NT2/D1 (cell line): ENCODE measurements at regions not wholly inside any gene's neighbourhood (a gene's known extent, or its start where the extent isn't known, plus 50 kb on each side); places are given as distances from the start of the nearest gene placed in this dataset.
A peak's percentile ranks its signal among the peaks of the same experiment; 100 is the strongest.

Source experiments
- DNase-seq: peaks from one replicate; pipeline ENCODE4 v3.0.0-alpha.2; 2011; ENCODE audit warnings: low read depth, low spot score
- H3K27me3 ChIP-seq: 2 replicates; pipeline ENCODE4 v1.6.0; 2011; ENCODE audit warnings: mild to moderate bottlenecking; ENCODE audit not compliant: insufficient read length, insufficient read depth
- H3K36me3 ChIP-seq: 2 replicates; pipeline ENCODE4 v1.6.1; 2011; ENCODE audit warnings: mild to moderate bottlenecking, low read length, mixed read lengths; ENCODE audit not compliant: insufficient read depth, insufficient read length
- H3K4me1 ChIP-seq: 2 replicates; pipeline ENCODE4 v1.5.1; 2011; ENCODE audit not compliant: insufficient read depth, insufficient read length
- H3K4me3 ChIP-seq: 2 replicates; pipeline ENCODE4 v1.5.1; 2011; ENCODE audit warnings: low read depth; ENCODE audit not compliant: insufficient read length
- H3K9ac ChIP-seq: 2 replicates; pipeline ENCODE4 v1.6.0; 2011; ENCODE audit warnings: low read depth; ENCODE audit not compliant: insufficient read length
- H3K9me3 ChIP-seq: 2 replicates; pipeline ENCODE4 v1.5.1; 2011; ENCODE audit warnings: mild to moderate bottlenecking, low read length; ENCODE audit not compliant: insufficient read depth
- SUZ12 ChIP-seq: IDR thresholded peaks from 2 replicates; pipeline ENCODE4 v1.6.1; 2011; ENCODE audit not compliant: insufficient read length, insufficient read depth; ENCODE audit errors: extremely low read depth
- YY1 ChIP-seq: IDR thresholded peaks from 2 replicates; pipeline ENCODE4 v1.6.1; 2011; ENCODE audit not compliant: insufficient read length, insufficient read depth
- ZNF274 ChIP-seq: IDR thresholded peaks from 2 replicates; pipeline ENCODE4 v1.6.1; 2011; ENCODE audit warnings: mild to moderate bottlenecking, low read depth, low read length

DNA sequence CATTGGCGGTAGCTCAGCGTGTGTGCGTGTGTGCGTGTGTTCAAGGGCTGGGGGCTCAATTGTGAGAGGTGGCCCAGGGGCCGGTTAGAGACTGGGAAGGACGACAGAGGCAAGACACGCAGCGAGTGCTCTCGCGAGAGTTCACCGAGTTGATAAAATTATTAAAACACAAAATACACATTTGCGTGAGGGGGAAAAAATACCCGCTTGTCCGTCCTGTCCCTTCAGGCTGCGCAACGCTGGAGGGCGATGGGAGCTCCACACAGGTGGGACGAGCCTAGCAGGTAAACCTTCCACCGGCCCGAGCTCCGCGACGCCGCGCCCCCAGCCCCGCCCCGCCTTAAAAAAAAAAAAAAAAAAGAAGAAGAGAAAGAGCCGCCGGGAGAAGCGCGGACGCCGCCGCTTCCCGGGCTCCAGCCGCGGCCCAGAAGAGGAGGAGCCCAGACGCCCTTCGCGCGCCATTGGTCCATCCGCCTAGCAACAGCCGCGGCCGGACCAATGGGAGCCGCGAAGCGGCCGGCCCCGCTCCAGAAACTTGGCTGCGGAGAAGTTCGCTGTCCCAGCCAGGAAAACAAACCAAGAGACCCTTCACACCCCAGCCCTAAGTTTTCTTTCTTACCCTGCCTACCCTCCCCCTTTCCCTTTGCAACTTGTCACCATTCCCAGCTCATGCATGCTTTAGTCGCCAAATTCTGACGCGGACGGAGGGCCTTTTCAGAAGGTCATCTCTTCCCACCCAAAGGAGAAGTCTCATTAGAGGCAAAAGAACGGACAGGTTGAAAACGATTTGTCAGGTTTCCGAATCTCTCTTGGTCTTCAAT, 169.9 kb upstream of the MAF start:
- H3K4me1 ChIP-seq: peaks cover 5% of the 10 kb centered on the region
- peaks cover 9% of the 10 kb centered on the region for H3K27me3 ChIP-seq
- peak overlapping the region; percentile 86 for H3K9ac ChIP-seq
- peak overlapping the region; percentile 58 for H3K4me3 ChIP-seq
- TF ChIP-seq SUZ12 (no peak), ZNF274 (no peak), YY1 (no peak)
- no peaks in the 10 kb centered on the region for H3K9me3 ChIP-seq
- DNase-seq: peak; percentile 89
- no peaks in the 10 kb centered on the region for H3K36me3 ChIP-seq

DNA sequence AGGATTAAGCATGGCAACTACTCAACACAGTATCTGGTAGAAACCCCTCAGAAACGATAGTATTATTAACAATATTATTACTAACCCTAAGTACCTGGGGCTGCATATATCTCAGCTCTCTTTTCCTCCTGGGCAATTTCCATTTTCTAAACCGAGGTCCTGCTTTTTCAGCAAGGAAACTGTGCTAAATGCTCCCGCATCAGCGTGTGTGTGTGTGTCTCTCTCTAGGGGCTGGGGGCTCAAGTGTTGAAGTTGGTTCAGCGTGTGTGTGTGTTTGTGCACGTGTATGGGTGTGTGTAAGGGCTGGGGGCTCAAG, 169.3 kb upstream of the MAF start:
- H3K9me3 ChIP-seq: no peaks in the 10 kb centered on the region
- peak overlapping the region; percentile 58 for H3K4me3 ChIP-seq
- peaks cover 9% of the 10 kb centered on the region for H3K27me3 ChIP-seq
- peak overlapping the region; percentile 86 for H3K9ac ChIP-seq
- TF ChIP-seq SUZ12: no peak
- no peak for TF ChIP-seq ZNF274
- no peak for TF ChIP-seq YY1
- no peaks in the 10 kb centered on the region for H3K36me3 ChIP-seq
- H3K4me1 ChIP-seq: peaks cover 5% of the 10 kb centered on the region
- DNase-seq: no peak

DNA sequence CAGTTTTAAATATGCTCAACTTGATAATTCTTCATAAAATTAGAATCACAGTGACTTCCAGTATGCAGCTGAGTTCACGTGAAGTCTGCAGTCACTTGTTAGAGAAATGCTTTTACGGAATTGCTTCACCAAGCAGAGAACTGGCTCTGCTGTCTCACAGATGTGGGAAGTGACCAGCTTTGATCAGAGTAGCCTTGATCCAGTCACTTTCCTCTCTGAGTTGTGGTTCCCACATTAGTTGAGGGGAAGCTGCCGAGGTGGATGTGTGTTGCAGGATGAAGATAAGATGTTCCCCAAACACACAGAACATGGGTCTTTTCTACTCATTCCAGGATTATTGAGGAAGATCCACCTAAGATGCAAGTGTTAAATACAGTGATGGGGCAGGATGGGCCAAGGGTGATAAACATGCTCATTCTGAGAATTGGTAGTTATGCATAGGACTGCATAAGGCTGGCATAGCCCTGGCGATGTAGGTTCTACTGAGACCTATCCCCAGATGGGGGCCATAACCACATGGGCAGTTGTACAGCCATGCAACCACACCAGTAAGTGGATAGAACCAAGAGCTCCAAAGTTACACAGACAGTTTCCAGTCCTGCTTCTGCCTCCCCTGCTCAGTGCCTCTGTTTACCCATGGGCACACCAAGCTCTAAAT, 168.9 kb upstream of the MAF start:
- no peaks in the 10 kb centered on the region for H3K9me3 ChIP-seq
- no peaks in the 10 kb centered on the region for H3K36me3 ChIP-seq
- peak overlapping the region; percentile 58 for H3K4me3 ChIP-seq
- peaks cover 9% of the 10 kb centered on the region for H3K27me3 ChIP-seq
- TF ChIP-seq ZNF274 (no peak), SUZ12 (no peak), YY1 (no peak)
- H3K9ac ChIP-seq: peak overlapping the region; percentile 86
- no peak for DNase-seq
- peaks cover 5% of the 10 kb centered on the region for H3K4me1 ChIP-seq

DNA sequence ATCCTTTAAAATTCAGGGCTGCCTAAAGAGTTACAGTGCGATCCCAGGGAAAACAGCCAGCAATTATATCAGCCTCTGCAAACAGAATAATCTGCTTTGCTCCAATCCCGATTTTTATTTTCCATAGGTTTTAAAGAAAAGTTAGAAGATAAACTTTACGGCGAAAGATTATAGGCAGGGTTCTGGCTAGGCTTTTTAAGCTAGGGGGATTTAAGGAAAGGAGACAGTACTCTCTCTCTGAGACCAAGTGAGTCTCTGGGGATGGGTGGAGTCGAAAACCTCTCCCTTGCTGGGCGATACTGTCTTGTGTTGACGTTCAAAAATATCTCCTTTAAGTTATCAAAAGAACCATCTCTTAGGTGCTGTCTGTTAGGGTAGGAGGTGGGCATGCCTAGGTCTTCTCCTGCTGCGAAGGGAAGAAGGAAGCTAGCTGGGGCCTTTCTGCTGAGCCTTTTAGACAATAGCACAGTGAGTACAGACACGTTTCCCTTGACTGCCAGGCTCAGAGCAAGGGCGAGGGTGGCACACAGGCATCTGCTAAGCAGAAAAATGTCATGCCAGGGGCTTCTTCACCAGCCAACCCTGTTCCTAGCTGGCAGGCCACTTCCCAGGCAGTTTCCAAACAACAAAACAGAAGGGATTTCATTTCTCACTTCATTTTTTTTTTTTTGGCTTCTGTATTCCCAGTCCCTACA, 167.9 kb upstream of the MAF start:
- H3K4me1 ChIP-seq: peaks cover 5% of the 10 kb centered on the region
- no peak for TF ChIP-seq YY1
- no peak for TF ChIP-seq SUZ12
- TF ChIP-seq ZNF274: no peak
- H3K27me3 ChIP-seq: peaks cover 9% of the 10 kb centered on the region
- no peak overlapping the region for H3K9ac ChIP-seq
- H3K4me3 ChIP-seq: no peak overlapping the region
- no peak for DNase-seq
- H3K36me3 ChIP-seq: no peaks in the 10 kb centered on the region
- no peaks in the 10 kb centered on the region for H3K9me3 ChIP-seq

DNA sequence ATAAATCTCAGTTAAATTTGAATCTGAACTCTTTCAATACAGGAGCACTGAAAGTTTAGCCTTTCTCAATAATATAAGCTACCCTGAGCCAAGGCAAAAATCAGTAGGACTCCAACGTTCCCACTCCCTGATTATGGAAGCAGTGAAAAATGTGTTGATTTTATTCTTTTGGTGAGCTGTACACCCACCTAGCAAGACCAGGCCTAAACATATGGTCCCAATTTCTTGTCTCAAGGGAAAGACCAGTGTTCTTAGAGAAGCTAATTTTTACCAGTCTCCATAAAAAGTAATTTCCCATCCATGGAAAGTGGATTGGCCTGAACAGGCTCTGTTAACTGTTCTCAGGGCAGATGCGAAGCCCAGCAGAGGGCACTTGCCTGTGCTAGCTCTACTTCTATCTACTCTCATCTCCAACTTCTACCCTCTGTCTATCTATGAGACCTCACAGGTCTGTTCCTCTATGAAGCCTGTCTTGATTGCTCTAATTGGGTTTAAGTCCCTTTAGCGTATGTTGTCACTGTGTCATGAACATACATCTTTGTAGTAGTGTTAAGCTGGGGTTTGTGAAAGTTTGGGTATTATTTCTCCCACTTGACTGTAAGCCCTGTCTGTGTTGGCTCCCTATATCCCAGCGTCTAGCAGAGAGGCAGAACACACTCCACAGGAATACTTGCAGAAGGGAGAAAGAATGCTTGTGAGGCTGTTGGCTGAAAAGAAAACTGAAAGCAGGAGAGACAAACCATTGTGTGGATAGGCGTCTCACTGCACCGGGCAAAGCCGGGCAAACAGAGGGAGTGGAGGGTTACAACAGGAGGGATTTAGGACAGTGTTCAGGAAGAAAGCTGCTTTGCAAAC, 167.1 kb upstream of the MAF start:
- no peak overlapping the region for H3K4me3 ChIP-seq
- no peak overlapping the region for H3K9ac ChIP-seq
- no peaks in the 10 kb centered on the region for H3K36me3 ChIP-seq
- peaks cover 5% of the 10 kb centered on the region for H3K4me1 ChIP-seq
- TF ChIP-seq ZNF274 (no peak), YY1 (no peak), SUZ12 (no peak)
- peaks cover 9% of the 10 kb centered on the region for H3K27me3 ChIP-seq
- H3K9me3 ChIP-seq: no peaks in the 10 kb centered on the region
- DNase-seq: no peak

DNA sequence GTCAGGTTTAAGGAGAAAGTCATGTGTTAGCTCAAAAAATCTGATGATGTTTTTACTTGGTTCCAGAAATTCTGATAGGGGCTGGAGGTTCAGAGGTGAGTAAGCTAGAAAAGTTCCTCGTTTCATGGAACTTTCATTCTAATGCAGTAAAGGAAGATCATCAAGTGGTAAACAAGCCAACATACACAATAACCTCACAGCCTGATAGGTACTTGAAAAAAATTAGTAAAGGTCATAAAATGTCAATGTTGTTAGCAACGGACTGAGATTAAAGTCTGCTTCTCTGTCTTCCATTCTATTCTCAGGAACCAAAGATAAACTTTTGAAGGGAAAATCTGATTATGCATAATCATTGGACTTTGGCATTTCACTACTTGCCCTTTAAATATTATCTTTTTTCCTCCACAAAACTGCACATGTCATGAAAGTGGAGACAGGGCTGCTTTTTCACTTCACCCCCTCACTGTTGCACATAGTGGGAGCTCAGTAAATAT, 165.4 kb upstream of the MAF start:
- H3K9me3 ChIP-seq: no peaks in the 10 kb centered on the region
- DNase-seq: no peak
- no peaks in the 10 kb centered on the region for H3K27me3 ChIP-seq
- H3K9ac ChIP-seq: no peak overlapping the region
- H3K36me3 ChIP-seq: no peaks in the 10 kb centered on the region
- H3K4me1 ChIP-seq: peaks cover 5% of the 10 kb centered on the region
- no peak for TF ChIP-seq SUZ12
- TF ChIP-seq ZNF274: no peak
- H3K4me3 ChIP-seq: no peak overlapping the region
